Erythroblast (primary cell): ENCODE measurements at regions not wholly inside any gene's neighbourhood (a gene's known extent, or its start where the extent isn't known, plus 50 kb on each side); places are given as distances from the start of the nearest gene placed in this dataset.

Source experiments
- GATA1 ChIP-seq: IDR thresholded peaks from 2 replicates; pipeline ENCODE4 v1.6.1; 2011; ENCODE audit warnings: low read depth, mild to moderate bottlenecking, control low read depth, low read length, moderate library complexity
- POLR2A ChIP-seq: IDR thresholded peaks from 2 replicates; pipeline ENCODE4 v1.6.1; 2011; ENCODE audit warnings: mild to moderate bottlenecking, low read length

DNA sequence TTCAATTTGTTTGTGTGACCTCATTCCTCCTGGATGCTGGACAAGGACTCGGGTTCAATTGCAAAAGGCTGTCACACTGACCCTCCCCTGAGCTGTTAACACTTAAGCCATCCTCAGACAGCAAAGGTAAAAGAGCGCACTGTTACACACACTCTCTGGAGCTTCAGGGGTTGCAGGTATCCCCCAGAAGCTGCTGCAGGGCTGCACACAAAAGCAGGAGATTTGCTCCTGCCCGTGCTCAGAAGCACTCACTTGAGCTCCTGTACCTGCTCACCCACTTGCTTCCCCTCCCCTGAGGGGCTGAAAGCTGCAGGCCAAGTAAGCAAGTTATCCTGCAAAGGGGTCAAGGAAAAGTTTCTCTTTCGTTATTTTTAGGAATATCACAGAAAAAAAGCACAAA, 886.2 kb upstream of the ZWINT start:
- no peak for TF ChIP-seq POLR2A
- no peak for TF ChIP-seq GATA1
